GM12872 (cell line): ENCODE measurements at regions not wholly inside any gene's neighbourhood (a gene's known extent, or its start where the extent isn't known, plus 50 kb on each side); places are given as distances from the start of the nearest gene placed in this dataset.

Source experiments
- CTCF ChIP-seq: IDR thresholded peaks from 3 replicates; pipeline ENCODE4 v1.5.1; 2011; ENCODE audit warnings: low read depth, mild to moderate bottlenecking, low read length, moderate library complexity; ENCODE audit not compliant: insufficient read depth

GRCh38 chr4:157702831-157703230 lies 470.0 kb downstream of the GASK1B start:
- TF ChIP-seq CTCF, result no peak

GRCh38 chr4:157701695-157701994 lies 471.2 kb downstream of the GASK1B start:
- no peak for TF ChIP-seq CTCF

GRCh38 chr4:157700898-157701694 lies 471.7 kb downstream of the GASK1B start:
- no peak for TF ChIP-seq CTCF

GRCh38 chr4:157689476-157689875 lies 468.9 kb downstream of the GRIA2 start:
- TF ChIP-seq CTCF, result no peak

GRCh38 chr4:157687971-157688370 lies 467.4 kb downstream of the GRIA2 start:
- no peak for TF ChIP-seq CTCF

- no peak for TF ChIP-seq CTCF
Observed at GRCh38 chr4:157678478-157678877, 457.9 kb downstream of the GRIA2 start.

GRCh38 chr4:157674699-157675098 lies 454.2 kb downstream of the GRIA2 start:
- TF ChIP-seq CTCF, result no peak

GRCh38 chr4:157667836-157668235 lies 447.3 kb downstream of the GRIA2 start:
- TF ChIP-seq CTCF, result no peak
